NCI-H526 (cell line): ENCODE measurements at regions not wholly inside any gene's neighbourhood (a gene's known extent, or its start where the extent isn't known, plus 50 kb on each side); places are given as distances from the start of the nearest gene placed in this dataset.

Experiments used
- DNase-seq, 2 experiments: peaks; one replicate each; lab custom pipeline; 2025; lab: John Stamatoyannopoulos, UW

DNA sequence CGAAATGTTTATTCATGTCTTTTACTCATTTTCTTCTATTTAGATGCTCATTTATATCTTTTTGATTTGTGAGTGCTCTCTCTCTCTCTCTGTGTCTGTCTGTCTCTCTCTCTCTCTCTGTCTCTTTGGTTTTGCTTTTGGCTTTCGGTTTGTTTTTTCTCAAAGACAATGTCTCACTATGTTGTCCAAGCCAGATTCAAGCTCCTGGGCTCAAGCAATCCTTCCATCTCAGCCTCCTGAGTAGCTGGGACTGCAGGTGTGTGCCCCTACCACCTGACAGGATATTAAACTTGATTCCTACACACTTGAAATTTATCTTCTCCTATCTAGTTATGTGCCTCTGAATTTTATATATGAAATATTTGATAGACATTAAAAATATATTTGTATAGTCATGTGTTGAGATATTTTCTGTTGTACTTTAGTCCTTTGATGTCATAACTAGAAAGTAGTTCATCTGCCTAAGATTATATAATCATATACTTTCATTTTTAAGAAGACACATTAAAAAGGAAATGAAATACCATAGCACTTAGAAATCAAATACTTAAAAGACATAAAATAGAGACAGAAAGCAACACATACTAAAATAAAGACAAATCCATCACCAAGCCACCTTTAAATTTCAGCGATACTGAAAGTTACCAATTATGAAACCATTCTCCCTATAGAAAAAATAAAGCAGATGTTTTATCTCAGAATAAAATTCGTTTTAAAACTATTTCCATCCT, 68.1 kb upstream of the SFMBT2 start:
- no peak for DNase-seq

DNA sequence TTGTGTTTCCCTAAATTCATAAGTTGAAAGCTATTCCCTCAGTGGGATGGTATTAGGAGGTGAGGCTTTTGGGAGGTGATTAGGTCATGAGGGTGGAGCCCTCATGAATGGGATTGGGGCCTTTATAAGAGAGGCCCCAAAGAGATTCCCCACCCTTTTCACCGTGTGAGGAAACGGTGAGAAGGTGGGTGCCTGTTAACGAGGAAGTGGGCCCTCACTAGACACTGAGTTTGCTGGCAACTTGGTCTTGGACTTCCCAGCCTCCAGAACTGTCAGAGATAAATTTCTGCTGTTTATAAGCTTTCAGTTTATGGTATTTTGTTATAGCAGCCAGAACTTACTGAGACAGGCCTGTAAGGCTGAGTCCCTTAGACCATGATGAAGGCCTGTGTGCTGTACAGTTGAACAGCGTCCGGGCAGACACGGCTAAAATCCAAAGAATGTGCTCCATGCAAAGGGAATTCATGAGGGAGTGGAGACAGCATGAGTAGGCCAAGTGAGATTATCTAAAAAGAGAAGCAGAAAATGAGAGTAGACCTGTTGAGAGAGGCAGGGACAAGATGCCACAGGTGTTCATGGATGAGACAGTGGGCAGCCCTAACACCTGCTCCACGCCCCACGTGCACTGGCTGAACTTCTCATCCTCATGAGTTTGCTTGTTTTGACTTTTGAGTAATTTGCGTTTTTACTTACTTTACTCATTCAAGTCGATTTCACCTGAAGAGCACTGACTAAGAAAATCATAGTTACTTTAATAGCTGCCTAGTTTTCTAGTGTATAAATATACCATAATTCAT, 66.9 kb upstream of the SFMBT2 start:
- no peak for DNase-seq

DNA sequence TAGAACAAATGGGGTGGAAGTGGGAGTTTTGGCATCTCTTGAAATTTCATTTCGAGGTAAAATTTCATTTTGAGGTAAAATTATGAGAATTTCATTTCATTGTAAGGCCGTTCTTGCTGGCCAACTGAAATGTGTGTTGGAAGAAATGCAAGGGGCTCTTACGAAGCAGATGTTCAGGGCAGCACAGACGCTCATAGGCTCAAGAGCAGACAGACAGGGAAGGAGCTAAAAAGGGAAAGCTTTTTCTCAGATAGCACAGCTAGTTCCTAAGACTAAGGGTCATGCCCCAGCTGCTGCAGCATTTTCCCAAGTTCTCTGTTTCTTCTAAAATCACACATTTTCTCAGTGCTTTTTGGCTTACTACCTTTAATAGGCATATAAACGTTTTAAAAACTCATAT, 65.1 kb upstream of the SFMBT2 start:
- DNase-seq, result no peak

DNA sequence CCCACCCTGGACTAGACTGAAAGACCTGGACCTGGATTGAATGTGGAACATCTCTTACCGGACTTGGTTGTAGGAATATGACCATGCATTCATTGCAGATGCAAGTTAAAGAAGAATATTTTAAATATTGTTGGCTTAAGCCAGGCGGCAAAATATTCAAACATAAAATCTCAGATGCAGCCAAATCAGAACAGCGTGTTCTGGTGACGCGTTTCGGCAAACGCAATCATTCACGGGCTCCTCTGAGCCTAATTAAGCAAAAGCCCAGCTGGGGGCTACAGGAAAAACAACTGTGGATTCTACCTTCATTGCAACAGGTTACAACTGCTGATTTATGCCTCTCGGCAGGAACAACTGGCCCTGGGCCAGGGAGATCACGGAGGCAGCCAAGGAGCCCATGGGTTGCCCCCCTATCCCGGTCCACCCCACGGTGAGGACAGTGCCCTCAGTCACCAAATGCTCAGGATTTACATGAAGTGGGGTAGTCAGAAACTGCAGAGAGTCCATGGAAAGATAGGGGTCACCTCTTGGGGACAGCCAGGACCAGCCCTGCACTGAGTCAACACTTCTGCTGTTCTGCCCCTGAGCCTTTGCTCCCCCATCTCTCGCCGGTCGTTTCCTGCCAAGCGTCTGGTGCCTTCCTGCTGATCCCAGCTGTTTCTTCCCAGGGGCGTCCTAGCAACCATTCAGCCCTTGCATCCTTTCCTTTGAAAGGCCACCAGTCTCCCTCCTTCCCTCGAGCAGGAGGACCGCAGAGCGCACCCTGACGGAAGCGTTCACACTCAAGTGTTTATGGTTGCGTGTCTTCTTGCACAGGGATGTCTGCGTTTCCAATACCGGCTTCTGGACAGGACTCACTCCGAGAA, 64.4 kb upstream of the SFMBT2 start:
- no peak for DNase-seq

DNA sequence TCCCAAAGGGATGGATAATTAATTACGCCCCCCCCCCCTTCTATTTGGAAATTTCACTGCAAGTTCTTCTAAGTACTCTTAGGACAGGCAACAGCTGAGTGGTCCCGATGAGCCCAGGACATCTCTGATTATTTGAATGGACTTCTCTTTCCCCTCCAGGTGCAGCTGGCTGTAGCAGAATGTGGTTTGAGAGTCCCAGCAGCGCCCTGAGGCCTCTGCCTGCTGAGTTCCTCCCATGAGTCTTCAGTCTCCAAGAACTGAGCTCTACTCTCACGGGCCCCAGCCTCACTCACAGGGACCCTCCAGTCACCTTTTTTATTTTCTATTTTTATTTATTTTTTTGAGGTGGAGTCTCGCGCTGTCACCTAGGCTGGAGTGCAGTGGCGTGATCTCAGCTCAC, 63.6 kb upstream of the SFMBT2 start:
- DNase-seq, result no peak

DNA sequence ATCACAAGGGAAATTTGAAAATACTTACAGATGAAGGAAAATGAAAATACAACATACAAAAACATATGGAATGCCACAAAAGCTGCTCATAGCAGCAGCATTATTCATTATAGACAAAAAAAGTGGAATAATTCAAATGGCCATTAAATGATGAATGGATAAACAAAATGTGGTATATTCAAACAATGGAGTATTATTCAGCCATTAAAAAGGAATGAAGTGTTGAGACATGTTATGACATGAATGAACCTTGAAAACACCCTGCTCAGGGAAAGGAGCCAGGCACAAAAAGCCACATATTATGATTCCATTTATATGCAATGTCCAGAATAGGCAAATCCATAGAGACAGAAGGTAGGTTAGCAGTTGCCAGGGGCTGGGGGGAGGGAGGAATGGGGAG, 62.6 kb upstream of the SFMBT2 start:
- DNase-seq, result no peak

DNA sequence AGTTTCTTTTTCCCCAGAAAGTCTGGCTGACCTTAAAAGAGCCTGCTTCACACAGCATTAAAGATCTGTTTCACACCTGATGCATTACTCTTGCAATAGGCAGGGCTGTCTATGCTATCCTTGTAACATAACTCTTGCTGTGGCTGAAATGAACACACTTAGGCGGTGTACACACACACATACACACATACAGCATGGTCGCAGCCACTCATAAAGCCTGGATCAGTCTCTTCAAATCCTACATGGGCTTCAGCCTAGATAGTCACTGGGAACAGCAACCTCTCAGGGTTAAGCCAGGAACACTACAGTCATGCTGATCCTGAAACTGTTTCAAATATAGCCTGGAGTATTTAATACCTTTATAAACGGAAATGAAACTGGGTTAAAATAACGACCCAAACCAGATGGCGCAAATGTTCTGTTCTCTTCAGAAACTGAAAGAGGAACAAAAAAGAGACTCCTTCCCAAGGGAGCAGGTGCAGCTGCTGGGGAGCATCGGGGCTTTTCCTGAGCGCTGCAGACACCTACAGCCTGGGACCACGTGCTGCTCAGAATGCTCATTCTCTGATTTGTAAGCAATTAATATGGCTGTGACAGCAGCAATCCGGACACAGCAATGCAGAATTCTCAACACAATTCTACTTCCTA, 61.0 kb upstream of the SFMBT2 start:
- DNase-seq, result peak in 1 of 2 experiments; percentile 1

DNA sequence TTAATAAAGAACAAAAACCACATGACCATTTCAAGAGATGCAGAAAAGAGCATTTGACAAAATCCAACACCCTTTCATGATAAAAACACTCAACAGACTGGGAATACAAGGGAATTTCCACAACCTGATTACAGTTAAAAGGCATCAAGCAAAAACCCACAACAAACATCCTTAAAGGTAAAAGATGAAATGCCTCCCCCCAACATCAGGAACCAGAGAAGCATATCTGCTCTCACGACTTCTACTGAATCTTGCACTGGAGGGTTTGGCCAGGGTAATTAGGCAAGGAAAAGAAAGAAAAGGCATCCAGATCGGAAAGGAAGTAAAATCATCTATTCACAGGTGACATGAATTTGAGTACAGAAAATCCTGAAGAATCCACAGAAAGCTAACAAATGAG, 59.5 kb upstream of the SFMBT2 start:
- no peak for DNase-seq

DNA sequence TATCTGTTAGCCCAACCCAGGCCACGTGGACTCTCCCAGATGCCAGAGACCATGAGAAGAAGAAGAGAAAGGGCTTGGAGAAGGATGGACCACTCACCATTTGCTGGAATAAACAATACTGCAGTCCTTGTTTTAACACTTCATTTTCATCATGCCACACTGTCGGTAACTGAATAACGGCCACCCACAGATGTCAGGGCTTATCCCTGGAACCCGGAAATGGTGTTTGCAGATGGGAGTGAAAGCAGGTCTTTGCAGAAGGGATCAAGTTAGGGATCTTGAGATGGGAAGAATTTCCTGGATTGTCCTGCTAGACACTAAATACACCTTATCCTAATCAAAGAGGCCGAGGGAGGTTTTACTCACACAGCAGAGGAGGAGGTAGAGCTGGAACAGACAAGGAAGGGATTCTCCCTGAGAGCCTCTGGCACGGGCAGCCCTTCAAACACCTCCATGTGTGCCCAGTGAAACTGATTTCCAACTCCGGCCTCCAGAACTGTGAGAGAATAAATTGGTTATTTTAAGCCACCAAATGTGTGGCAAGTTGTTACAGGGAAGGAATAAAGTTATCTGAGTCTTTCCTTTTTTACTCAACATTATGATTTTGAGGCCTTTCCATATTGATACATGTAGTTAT, 56.3 kb upstream of the SFMBT2 start:
- DNase-seq, result no peak

DNA sequence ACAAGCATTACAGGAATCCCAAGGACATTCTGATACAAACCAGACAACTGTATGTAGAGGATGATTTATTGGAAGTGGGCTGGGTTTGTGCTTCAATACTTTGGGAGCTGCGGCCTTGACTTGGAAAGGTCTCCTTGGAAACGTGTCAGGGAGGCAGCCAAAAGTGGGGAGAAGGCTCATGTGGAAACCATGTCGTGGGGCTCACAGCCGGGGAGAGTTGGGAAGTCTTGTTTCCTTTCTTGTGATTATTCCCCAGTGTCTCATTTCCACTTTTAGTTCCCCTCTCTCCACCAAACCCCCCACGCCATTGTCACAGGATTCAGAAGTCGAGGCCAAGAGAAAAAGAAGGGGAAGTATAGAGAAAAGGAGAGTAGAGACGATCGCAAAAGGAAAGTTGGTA, 53.9 kb upstream of the SFMBT2 start:
- no peak for DNase-seq
